Femur (tissue), 1 donor: ENCODE measurements at regions not wholly inside any gene's neighbourhood (a gene's known extent, or its start where the extent isn't known, plus 50 kb on each side); places are given as distances from the start of the nearest gene placed in this dataset.
A peak's percentile ranks its signal among the peaks of the same experiment; 100 is the strongest.

Experiments
- DNase-seq: peaks from one replicate; pipeline ENCODE4 v3.0.0-alpha.2; 2017

DNA sequence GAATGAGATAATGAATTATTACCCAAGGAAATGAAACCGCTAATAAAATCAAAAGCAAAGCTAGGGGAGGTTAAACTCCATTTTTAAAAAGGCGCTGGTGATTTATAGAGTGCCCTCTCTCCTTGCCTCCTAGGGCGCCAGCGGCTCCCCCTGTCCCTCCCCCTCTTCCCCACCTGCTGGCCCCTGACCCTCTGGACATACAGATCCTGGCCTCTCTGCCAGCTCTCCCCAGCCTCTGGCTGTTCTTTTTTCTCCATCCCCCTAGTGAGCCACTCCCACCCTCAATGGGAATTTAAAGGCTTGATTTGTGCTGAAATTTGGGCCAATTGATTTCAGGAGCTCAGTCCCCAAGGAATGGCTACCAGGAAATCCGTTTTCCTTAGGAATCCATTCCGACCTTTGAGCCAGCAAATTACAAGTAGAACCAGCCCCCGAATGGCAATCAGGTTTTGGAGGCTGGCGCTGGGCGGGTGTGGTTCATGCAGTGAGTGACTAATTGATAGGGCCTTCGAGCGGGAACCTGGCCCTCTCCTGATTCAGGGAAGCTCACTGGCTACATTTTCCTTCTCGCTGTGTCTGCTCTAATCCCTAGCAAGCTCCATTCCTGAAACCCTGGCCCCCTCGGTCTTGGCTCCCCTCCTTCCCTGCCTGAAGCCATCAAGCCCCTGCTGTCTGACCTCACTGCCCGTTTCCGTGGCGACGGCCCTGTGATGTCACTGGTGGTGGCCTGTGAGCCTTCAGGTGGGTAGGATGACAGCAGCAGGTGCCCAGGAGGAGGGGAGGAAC is 141.9 kb upstream of the SDK2 start:
- DNase-seq: no peak

DNA sequence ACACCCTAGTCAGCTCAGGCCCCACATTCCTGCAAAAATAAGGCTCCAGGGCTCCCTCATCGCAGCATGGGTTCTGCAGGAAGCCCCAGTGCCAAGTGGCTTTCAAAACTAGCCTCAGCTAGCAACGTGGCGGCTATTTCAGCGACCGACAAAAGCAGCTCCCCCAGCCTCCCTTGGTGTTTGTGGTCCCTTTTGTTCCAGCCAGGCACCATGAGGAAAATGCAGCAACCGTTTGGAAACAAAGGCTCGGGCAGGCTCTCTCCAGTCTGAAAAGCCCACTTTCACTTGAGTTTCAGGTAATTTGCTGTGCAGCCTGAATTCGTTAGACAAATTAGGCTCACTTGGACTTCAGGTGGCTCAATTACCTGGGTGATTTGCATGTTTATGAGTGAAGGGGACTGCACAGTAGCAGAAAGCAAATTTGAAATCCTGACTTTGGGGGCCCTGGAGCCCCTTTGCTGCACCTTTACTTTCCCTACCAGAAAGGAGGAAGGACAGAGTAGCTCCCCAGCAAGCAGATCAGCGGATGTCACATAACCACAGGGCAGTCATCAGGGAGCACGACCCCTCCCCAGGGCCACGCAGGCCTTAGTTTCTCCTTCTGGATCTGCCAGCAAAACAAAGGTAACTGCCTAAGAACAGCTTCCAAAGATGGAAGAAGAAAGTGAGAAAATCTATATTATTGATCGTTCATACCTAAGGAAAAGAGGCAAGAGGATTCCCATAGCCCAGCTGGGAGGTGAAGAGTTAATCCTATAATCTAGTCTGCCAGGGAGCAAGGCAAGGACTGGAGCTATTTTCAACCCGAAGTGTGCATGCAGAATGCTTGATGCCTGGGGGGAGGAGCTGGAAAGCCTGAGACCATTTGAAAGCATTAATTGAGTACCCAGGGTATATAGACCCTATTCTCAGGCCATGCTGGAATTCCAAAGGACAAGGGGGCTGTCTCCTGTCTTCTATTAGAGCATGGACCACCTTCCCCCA is 143.1 kb upstream of the SDK2 start:
- DNase-seq: no peak

DNA sequence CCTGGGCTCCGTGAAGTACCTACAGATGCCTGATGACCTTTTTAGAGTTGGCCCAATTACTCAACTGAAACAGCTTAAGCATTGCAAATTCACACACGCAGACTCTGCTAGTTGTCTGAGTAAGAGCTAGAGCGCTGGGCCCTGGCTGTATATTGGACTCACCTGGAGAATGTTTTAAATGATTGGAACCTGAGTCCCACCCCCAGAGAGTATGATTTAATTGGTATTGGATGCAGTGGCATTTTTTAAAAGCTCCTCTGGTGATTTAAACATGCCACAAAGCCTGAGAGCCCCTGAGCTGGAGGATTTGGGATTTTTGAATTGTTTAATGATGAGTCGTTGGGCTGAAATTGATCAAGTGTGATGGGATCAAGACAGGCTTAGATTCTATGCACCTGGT is 143.9 kb upstream of the SDK2 start:
- no peak for DNase-seq

DNA sequence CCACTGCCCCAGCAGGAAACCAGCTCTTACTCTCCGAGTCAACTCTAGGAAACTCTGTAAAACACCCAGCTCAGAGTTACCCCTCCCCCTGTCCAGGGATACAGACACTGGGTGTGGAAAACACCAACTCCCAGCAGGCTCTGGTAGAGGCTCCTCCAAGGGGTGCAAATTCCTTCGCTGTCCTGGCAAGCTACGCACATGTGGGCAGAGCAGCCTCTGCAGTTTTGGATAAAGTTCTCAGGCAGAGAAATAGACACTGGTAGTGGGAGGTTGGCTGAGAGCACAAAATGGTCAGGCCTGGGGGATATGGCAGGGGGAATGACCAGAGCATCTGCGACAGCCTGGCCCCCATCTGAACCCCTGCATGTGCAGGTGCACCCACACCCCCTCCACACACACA is 146.9 kb upstream of the SDK2 start:
- DNase-seq: no peak

DNA sequence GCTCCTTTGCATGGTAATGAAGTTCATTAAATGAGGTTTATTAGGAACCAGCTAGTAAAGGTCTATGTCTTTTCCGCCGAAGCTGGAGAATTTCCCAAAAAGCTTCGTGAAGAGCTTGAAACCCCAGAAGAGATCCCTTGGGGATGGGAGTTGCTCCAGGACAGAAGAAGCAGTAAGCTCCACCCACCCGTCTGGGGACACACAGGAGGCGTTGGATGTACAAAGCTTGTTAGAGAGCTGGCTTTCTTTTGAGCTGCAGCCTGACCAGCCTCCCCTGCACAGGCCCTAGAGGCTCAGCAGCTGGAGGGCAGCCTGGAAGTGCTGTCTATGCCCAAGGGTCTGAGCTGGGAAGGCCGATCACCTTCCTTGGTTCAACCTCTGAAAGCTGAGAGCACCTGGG is 147.4 kb upstream of the SDK2 start:
- no peak for DNase-seq

DNA sequence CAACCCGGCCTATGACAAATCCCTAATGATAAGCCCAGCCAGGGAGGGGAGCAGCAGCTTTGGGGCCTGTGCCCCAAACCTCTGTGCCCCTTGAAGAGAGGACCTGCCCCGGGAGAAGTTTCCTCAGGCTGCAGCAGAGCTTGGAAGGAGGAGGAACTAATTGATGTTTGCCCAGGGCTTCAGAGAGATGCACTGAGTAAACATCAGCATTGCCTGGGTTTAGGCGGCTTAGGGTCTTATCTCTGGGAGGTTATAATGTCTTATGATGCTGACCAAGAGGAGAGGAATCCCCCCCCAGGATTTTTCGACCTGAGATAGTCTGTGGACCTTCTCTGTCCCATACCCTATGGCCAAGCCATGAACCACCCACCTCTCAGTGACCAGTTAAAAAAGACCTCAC is 148.7 kb upstream of the SDK2 start:
- no peak for DNase-seq

DNA sequence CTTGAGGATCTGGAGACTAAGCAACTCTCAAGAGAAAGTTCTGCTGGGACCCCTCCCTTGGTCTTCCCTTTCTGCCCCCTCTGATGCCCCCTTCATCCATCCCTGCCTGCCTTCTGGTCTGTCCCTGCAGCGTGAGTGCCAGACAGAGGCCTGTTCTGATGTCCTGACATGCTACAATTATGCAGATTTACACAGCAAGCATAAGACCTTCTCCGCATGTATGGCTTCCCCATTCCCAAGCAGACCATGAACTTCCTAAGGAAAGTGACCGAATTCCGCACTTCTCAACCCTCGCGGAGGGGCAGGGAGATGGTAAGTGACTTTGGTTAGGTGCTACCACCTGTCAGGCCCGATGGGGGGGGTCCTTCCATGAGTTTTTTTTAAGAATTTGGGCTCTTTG is 150.1 kb upstream of the SDK2 start:
- no peak for DNase-seq

DNA sequence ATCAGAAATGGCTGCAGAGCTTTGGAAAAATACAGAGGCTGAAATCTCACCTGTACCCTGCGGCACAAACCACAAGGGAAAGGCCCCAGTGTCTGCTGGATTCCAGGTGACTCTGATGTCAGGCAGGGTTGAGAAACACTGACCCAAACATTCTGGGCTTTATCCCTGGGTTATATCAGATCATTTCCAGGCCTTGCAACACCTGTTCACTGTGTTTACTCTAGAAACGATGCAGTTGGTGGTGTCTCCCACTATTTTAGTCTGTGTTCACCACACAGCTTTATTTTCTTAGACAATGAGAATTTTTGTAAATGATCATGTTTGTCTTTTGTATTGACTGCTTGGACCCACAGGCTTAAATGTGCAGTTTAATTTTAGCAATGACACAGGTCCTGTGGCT is 151.5 kb upstream of the SDK2 start:
- no peak for DNase-seq

DNA sequence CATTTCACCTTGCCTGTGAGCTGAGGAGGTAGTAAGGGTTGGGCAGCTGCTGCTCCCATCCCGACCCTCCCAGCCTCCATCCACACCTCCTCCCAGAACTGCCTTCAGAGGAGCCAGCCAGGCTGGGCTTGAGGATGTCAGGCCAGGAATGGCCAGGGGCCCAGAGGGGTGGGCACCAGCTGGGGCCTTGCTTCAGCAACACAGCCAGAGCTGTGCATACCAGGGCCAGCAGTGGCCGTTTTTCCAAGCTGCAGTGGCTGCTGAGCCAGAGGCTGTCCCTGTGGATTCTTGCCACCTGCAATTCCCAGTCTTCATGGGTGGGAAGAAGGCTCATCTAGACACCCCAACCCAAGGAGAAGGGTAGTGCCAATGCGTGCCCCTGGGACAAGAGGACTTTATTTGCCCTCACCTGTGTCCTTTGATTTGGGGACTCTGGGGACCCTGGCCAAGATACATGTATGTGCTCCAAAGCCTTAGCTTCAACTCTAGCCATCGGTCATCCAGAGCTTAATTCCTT is 153.4 kb upstream of the SDK2 start:
- DNase-seq: no peak

DNA sequence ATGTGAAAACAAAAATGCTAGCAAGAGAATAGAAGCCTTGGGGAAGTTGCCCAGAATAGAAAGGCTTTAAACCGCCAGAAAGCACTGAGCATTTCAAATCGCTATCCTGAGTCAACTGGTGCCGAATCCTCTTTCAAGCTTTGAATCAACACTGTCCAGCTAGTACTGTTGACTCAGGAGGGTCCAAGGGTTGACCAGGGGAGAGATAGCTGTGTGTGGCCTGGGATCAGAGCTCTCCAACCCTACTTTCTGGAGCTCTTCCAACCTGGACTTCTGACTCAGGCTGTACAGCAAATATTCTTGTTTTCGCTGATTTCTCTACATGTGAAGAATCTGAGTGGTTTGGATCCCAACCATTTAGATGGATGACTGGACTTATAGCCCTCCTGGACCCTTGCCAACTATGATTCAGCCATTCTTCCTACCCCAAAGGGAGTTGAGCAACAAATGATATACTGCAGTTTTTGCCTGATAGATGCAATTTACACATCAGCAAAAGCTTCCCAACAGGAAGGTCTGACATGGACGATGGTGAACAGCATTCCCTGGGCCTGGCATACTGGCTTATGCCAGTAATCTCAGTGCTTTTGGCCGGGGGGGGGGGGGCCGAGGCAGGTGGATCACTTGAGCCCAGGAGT is 154.0 kb upstream of the SDK2 start:
- peak; percentile 25 for DNase-seq

DNA sequence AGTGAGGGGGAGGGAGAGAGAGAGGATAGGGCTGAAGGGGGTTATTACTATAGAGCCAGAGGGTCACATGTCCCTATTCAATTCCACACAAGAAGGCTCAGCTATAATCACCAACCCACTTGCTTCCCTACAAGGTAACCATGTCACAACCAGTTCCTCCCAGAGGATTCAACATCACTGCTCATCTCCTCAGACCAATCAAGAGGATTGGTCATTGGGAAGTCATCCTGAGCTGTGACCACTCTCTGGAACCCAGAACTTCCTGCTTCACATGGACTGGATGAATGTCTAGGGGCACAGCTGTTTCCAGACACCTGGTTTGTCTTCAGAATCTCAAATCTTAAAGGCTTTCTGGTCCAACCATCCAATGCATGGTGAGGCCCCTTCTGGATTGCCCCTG is 154.9 kb upstream of the SDK2 start:
- no peak for DNase-seq

DNA sequence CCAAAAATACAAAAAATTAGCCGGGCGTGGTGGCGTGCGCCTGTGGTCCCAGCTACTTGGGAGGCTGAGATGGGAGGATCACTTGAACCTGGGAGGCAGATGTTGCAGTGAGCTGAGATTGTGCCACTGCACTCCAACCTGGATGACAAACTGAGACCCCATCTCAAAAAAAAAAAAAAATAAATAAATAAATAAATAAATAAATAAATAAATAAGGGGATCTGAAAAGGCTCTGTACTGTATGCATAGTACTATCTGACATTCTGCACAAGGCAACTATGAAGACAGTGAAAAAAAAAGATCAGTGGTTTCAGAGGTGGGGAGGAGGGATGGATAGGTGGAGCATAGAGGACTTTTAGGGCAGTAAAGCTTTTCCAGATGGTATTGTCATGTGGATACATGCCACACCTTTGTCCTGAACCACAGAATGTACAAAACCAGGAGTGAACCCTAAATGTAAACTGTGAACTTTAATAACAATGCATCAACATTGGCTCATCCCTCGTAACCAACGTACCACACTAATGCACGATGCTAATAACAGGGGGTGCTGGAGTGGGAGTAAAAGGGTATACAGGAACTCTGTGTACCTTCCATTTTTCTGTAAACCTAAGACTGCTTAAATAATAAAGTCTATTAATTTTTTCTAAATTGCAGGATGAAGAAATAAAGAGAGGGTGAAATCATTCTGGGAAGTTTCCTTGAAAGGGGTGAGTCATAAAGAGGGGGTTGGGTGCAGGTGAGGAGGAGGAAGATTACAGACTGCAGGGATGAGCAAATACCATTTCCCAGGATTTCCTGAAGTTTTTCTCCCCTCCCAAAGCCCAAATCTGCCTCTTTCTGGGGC is 155.8 kb upstream of the SDK2 start:
- DNase-seq: no peak

DNA sequence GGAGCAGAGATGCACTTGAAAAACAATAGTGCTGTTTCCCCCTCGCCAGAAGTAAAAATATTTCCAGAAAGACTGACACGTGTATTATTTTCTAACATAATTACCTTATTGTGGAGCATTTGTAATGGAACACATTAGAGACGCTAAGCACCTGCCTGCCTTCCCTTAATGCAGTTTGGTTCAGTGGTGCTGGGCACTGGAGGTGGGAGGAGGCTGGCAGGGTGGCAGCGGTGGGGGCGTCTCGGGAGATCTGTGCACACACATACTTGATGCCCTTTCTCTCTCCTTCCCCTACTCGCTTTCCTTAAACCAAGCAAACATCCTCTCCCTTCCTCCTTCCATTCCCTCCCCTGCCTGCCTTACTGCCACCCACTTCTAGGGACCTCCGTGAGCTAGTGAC is 156.6 kb upstream of the SDK2 start:
- no peak for DNase-seq

DNA sequence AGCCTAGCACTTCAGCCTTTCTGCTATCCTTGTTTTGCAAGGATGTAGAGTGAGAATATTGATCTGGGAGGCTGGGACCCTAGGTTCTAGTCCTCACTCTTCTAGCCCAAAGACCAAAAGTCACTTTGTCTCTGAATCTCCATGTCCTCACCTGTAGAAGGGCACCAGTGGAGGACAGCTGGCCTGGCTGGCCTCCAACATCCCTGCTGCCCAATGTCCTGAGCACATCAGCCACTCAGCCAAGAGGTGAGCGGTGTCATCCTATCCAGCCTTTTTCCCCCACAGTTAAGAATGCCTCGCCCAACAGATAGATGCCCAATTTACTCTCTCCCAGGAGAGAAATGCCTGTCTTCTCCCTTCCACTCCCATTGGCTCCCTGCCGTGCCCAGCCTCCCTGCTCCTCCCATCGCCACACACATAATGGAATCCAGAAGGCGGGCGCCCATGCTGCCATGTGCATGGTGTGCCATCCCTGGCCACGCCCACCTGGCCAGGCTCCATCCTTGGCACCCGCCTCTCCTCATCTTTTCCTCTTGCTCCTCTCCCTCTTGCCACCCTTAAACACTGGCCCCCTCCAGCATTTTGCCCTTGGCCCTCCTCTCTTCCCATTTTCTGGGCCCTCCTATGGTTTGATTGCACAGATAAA is 157.3 kb upstream of the SDK2 start:
- DNase-seq: no peak

DNA sequence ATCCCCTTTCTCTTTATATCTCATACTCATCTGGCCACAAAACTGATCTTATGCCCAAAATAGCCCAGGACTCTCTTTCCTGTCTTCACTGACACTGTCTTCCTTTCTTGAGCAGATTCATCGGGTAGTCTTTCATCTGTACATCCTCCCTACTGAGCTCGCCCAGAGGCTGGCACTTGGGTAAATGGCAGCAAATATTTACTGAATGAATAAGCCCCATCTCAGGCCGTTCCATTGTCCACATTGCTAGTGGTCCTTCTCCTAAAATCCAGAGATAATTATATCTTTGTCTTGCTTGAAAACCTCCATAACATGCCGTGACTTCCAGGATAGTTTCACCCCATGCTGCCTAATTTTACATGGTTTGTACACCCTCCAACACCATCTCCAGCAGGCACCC is 158.1 kb upstream of the SDK2 start:
- DNase-seq: no peak

DNA sequence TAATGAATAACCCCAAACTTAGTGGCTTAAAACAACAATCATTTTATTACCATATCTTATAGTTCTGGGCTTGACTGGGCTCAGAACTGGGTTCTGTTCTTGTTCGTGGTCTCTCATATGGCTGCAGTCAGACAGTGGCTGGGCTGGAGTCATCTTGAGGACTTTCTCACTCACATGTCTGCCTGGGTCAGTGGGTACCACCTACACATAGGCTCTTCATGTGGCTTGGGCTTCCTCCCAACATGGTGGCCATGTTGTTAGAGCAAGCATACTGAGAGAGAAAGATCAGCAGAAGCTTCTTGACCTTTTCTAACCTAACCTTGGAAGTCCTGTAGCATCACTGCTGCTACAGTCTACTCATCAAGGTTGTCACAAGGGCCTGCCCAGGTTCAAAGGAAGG is 158.6 kb upstream of the SDK2 start:
- no peak for DNase-seq

DNA sequence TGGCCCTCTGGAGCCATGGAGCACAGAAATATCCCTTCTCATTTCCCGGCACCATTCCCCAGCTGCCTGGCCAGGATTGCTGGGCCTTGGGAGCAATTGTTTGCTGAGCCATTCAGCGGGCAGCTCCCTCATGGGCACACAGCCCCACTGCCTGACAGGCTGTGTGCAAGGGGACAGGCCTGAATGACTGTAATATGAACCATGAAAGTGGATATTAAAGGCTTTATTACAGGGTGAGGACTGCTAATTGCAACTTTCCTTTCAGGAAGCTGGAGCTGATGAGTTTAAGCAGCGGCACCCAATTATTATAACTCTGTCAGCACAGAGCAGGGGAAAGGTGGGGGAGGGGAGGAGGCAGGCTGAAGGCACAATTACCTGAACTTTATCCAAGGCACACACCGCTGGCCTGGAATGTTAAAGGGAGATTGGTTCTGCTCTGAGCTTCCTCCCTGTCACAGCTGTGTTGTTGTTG is 159.8 kb upstream of the SDK2 start:
- DNase-seq: no peak

DNA sequence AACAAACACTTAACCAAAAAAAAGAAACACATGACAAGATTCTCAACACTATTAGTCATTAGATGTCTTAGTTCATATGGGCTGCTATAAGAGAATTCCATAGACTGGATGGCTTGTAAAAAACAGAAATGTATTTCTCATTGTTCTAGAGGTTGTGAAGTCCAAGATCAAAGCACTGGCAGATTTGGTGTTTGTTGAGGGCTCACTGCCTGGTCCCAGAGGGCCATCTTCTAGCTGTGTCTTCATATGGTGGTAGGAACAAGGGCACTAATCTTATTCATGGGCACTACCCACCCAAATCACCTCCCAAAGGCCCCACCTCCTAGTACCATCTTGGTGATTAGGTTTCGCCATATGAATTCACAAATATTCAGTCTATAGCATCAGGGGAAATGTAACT is 162.5 kb upstream of the SDK2 start:
- no peak for DNase-seq

DNA sequence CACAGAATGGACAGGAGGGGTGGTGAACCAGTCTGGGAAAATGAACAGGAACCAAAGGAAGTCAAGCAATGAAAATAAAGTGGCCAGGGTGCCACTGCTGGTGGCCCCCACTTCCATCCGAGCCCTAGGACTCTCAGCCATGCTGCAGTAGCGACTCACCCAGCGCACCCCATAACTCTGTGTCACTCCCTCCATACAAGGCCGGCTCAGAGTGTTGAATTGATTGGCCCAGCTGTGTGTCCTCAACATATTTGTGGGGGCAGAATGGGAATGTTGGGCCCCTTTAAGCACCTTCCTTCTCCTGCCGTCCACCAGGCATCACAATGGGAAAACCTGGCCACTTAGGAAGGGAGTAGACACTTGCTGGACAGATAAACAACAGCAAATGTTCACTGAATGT is 169.0 kb upstream of the SDK2 start:
- no peak for DNase-seq

DNA sequence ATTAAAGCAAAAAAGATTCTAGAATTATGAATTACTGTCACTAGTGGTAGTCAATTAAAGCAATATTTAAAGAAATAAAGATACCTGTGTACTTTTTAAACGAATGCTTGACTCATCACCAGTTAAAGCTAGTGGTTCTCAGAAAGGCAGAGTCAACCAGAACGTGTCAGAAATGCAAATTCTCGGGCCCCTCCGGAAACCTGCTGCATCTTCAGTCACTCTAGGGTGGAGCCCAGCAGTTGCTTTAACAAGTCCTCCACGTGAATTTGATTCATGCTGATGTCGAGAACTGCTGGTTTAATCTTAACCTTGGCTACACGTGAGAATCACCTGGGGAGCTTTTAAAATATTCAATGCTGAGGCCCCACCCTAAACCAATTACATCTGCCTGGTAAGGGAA is 169.8 kb upstream of the SDK2 start:
- no peak for DNase-seq

DNA sequence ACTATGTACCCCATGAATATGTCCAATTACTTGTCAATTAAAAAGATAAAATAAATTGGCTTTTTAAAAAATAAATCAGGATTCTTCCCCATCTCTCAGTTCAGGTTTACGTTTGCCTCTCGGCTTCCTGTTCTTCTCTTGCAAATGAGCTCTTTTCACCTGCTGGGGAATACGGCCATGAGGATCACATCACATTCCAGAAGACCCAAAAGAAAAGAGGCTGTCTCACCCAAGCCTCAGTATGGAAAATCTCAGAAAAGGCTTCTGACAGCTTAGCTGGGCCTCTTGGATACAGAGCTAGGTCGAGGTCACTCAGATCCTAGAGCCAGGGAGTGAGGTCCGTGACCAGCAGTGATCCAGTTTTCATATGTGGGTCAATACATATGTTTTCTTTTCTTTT is 171.2 kb upstream of the SDK2 start:
- no peak for DNase-seq
